H1 (cell line): ENCODE measurements at regions not wholly inside any gene's neighbourhood (a gene's known extent, or its start where the extent isn't known, plus 50 kb on each side); places are given as distances from the start of the nearest gene placed in this dataset.

ENCODE experiments used
- CTCF ChIA-PET: fragments of 300-600 bp; sonication (Branson Sonifier 250); formaldehyde crosslinking; loops from one replicate; lab custom pipeline; 2021; ENCODE audit not compliant: partially characterized antibody; lab: Charles Lee
- POLR2A ChIA-PET: fragments of 300-600 bp; sonication (Branson Sonifier 250); formaldehyde crosslinking; loops from one replicate; lab custom pipeline; 2021; ENCODE audit warnings: inconsistent platforms; ENCODE audit not compliant: partially characterized antibody; lab: Charles Lee
- DNase-seq, 2 experiments: peaks; one replicate each; pipeline versions ENCODE4 v3.0.0 to v3.0.0-alpha.2; 2010 to 2022; ENCODE audit warnings: low spot score in 2 of 2, low read depth in 1 of 2, mixed read lengths in 1 of 2
- FAIRE-seq: peaks from 2 replicates; lab custom pipeline; 2011; peaks lifted over from hg19 to GRCh38; lab: Jason Lieb, UNC
- H2AFZ ChIP-seq: 2 replicates; pipeline ENCODE4 v1.8.1; 2012; ENCODE audit warnings: low read length, inconsistent platforms
- H2AK5ac ChIP-seq: 2 replicates; pipeline ENCODE4 v1.6.1; 2013; ENCODE audit warnings: low read depth, low read length
- H2BK120ac ChIP-seq: replicated peaks from 2 replicates; pipeline ENCODE3; 2013; ENCODE audit warnings: low read depth, low read length, inconsistent platforms
- H2BK12ac ChIP-seq: 2 replicates; pipeline ENCODE4 v1.6.1; 2013; ENCODE audit warnings: low read depth, low read length
- H2BK15ac ChIP-seq: 2 replicates; pipeline ENCODE4 v1.6.1; 2013; ENCODE audit warnings: low read length
- H2BK20ac ChIP-seq: 2 replicates; pipeline ENCODE4 v1.6.1; 2013; ENCODE audit warnings: low read length
- H2BK5ac ChIP-seq: 2 replicates; pipeline ENCODE4 v1.6.1; 2013; ENCODE audit warnings: low read depth, low read length
- H3K14ac ChIP-seq: 2 replicates; pipeline ENCODE4 v1.6.1; 2013; ENCODE audit warnings: inconsistent platforms; ENCODE audit not compliant: insufficient read length
- H3K18ac ChIP-seq: 2 replicates; pipeline ENCODE4 v1.6.1; 2013; ENCODE audit warnings: low read length; ENCODE audit errors: extremely low read depth
- H3K23ac ChIP-seq: 2 replicates; pipeline ENCODE4 v1.6.1; 2013; ENCODE audit warnings: inconsistent platforms; ENCODE audit not compliant: insufficient read length
- H3K23me2 ChIP-seq: 2 replicates; pipeline ENCODE4 v1.6.1; 2013; ENCODE audit warnings: low read depth, low read length
- H3K27ac ChIP-seq: 2 replicates; pipeline ENCODE4 v1.6.1; 2011; ENCODE audit warnings: low read depth, low read length, inconsistent platforms
- H3K27me3 ChIP-seq, 4 experiments: replicated peaks in 1 of 4; 1 replicate in 1 of 4; 2 replicates in 3 of 4; pipeline versions ENCODE4 v1.6.1 to v1.8.1; 2011 to 2013; ENCODE audit warnings: low read length in 3 of 4, mild to moderate bottlenecking in 3 of 4, inconsistent platforms in 2 of 4, mixed read lengths in 2 of 4, moderate library complexity in 1 of 4; ENCODE audit not compliant: control insufficient read depth in 3 of 4, insufficient read depth in 3 of 4; ENCODE audit errors: extremely low read depth in 1 of 4
- H3K36me3 ChIP-seq, 4 experiments: 2 replicates each; pipeline versions ENCODE4 v1.6.1 to v1.8.1; 2011 to 2013; ENCODE audit warnings: mild to moderate bottlenecking in 4 of 4, low read length in 3 of 4, moderate library complexity in 2 of 4, control low read depth in 1 of 4, inconsistent platforms in 1 of 4; ENCODE audit not compliant: insufficient read depth in 4 of 4, control insufficient read depth in 2 of 4
- H3K4ac ChIP-seq: replicated peaks from 2 replicates; pipeline ENCODE3; 2013; ENCODE audit warnings: low read length, low read depth, mixed read lengths, inconsistent platforms; ENCODE audit not compliant: insufficient read length
- H3K4me1 ChIP-seq, 4 experiments: replicated peaks in 1 of 4; 1 replicate in 1 of 4; 2 replicates in 3 of 4; pipeline versions ENCODE4 v1.6.1 to v1.8.1; 2011 to 2013; ENCODE audit warnings: low read length in 3 of 4, inconsistent platforms in 2 of 4, mixed read lengths in 1 of 4; ENCODE audit not compliant: insufficient read depth in 4 of 4, control insufficient read depth in 3 of 4
- H3K4me2 ChIP-seq, 2 experiments: 2 replicates each; pipeline versions ENCODE4 v1.6.1 to v1.8.1; 2011 to 2013; ENCODE audit warnings: low read depth in 2 of 2, low read length in 2 of 2, control low read depth in 1 of 2, inconsistent platforms in 1 of 2, mild to moderate bottlenecking in 1 of 2; ENCODE audit not compliant: insufficient read depth in 1 of 2
- H3K4me3 ChIP-seq, 4 experiments: fragments of 200-600, 300-600 bp in 1 of 4; sonication (generic), shearing (Covaris generic), sonication (Bioruptor Twin) in 1 of 4; 2 replicates each; pipeline versions ENCODE4 v1.5.1 to v1.8.1; 2011 to 2016; ENCODE audit warnings: low read length in 4 of 4, low read depth in 3 of 4, control low read depth in 2 of 4, inconsistent platforms in 2 of 4, mild to moderate bottlenecking in 2 of 4, mixed read lengths in 1 of 4, moderate library complexity in 1 of 4; ENCODE audit not compliant: insufficient read depth in 2 of 4; ENCODE audit errors: extremely low read depth in 1 of 4
- H3K56ac ChIP-seq: replicated peaks from 2 replicates; pipeline ENCODE3; 2013; ENCODE audit warnings: low read depth, mild to moderate bottlenecking, mixed read lengths, low read length, inconsistent platforms; ENCODE audit not compliant: insufficient read length
- H3K79me1 ChIP-seq: 2 replicates; pipeline ENCODE4 v1.6.1; 2013; ENCODE audit warnings: low read depth, low read length, control low read depth
- H3K79me2 ChIP-seq, 2 experiments: 2 replicates each; pipeline versions ENCODE4 v1.6.1 to v1.8.1; 2012 to 2013; ENCODE audit warnings: low read length in 2 of 2, mild to moderate bottlenecking in 2 of 2, inconsistent platforms in 1 of 2; ENCODE audit not compliant: insufficient read depth in 2 of 2, control insufficient read depth in 1 of 2
- H3K9ac ChIP-seq, 4 experiments: replicated peaks in 1 of 4; 1 replicate in 1 of 4; 2 replicates in 3 of 4; pipeline versions ENCODE4 v1.6.1 to v1.8.1; 2011 to 2013; ENCODE audit warnings: low read depth in 3 of 4, low read length in 3 of 4, control low read depth in 2 of 4, mild to moderate bottlenecking in 2 of 4, moderate library complexity in 2 of 4, inconsistent platforms in 1 of 4; ENCODE audit errors: extremely low read depth in 1 of 4
- H3K9me3 ChIP-seq, 2 experiments: 2 replicates each; pipeline versions ENCODE4 v1.6.1 to v1.8.1; 2012 to 2013; ENCODE audit warnings: mild to moderate bottlenecking in 2 of 2, moderate library complexity in 2 of 2, control low read depth in 1 of 2, inconsistent platforms in 1 of 2, low read depth in 1 of 2, low read length in 1 of 2, mixed read lengths in 1 of 2; ENCODE audit not compliant: insufficient read depth in 2 of 2
- H4K20me1 ChIP-seq, 2 experiments: replicated peaks in 1 of 2; 2 replicates each; pipeline versions ENCODE3 to v1.8.1; 2011 to 2013; ENCODE audit warnings: inconsistent platforms in 2 of 2, low read length in 2 of 2, mild to moderate bottlenecking in 1 of 2; ENCODE audit not compliant: insufficient read depth in 2 of 2, control insufficient read depth in 1 of 2
- H4K5ac ChIP-seq: 2 replicates; pipeline ENCODE4 v1.6.1; 2013; ENCODE audit warnings: low read length, low read depth, mixed read lengths, inconsistent platforms; ENCODE audit not compliant: insufficient read length
- H4K8ac ChIP-seq: 2 replicates; pipeline ENCODE4 v1.8.0; 2013; ENCODE audit warnings: mild to moderate bottlenecking, moderate library complexity, low read length, inconsistent platforms; ENCODE audit not compliant: insufficient read depth; ENCODE audit errors: extremely low read depth
- H4K91ac ChIP-seq: replicated peaks from 2 replicates; pipeline ENCODE3; 2013; ENCODE audit warnings: low read length, mixed read lengths, inconsistent platforms; ENCODE audit not compliant: insufficient read length
- BACH1 ChIP-seq: IDR thresholded peaks from 2 replicates; pipeline ENCODE4 v1.6.1; 2012; ENCODE audit warnings: low read length, improper control_type of control experiment
- CHD2 ChIP-seq: IDR thresholded peaks from 2 replicates; pipeline ENCODE4 v1.6.1; 2012; ENCODE audit warnings: low read length, improper control_type of control experiment
- CTBP2 ChIP-seq: IDR thresholded peaks from 2 replicates; pipeline ENCODE4 v1.7.0; 2011; ENCODE audit warnings: borderline replicate concordance, mild to moderate bottlenecking, moderate library complexity, mixed read lengths, low read length; ENCODE audit not compliant: insufficient read depth, insufficient read length
- CTCF ChIP-seq, 3 experiments: IDR thresholded peaks; 1 replicate in 2 of 3; 2 replicates in 1 of 3; pipeline versions ENCODE4 v1.5.1 to v1.6.1; 2011; ENCODE audit warnings: low read length in 3 of 3, mild to moderate bottlenecking in 3 of 3, inconsistent platforms in 2 of 3, low read depth in 1 of 3, moderate library complexity in 1 of 3; ENCODE audit not compliant: insufficient read depth in 1 of 3; ENCODE audit errors: control extremely low read depth in 1 of 3
- JUN ChIP-seq: IDR thresholded peaks from 2 replicates; pipeline ENCODE4 v1.6.1; 2011; ENCODE audit warnings: low read depth, mild to moderate bottlenecking, improper control_type of control experiment, low read length
- MAFK ChIP-seq: IDR thresholded peaks from 2 replicates; pipeline ENCODE4 v1.6.1; 2012; ENCODE audit warnings: low read depth, mild to moderate bottlenecking, improper control_type of control experiment, low read length
- POLR2A ChIP-seq, 2 experiments: IDR thresholded peaks; 1 replicate in 1 of 2; 2 replicates in 1 of 2; pipeline ENCODE4 v1.6.1; 2011; ENCODE audit warnings: low read depth in 2 of 2, low read length in 2 of 2, mild to moderate bottlenecking in 2 of 2; ENCODE audit errors: control extremely low read depth in 1 of 2
- RXRA ChIP-seq: IDR thresholded peaks from 2 replicates; pipeline ENCODE4 v1.6.1; 2011; ENCODE audit warnings: low read depth, mild to moderate bottlenecking, low read length, moderate library complexity; ENCODE audit not compliant: insufficient read depth
- SAP30 ChIP-seq: fragments of 300-600 bp; sonication (generic); IDR thresholded peaks from 2 replicates; pipeline ENCODE4 v1.7.1; 2012; ENCODE audit warnings: low read length, moderate library complexity, mild to moderate bottlenecking, inconsistent platforms; ENCODE audit not compliant: insufficient read depth, insufficient replicate concordance
- SP4 ChIP-seq: IDR thresholded peaks from 2 replicates; pipeline ENCODE4 v1.6.1; 2012; ENCODE audit warnings: low read length, inconsistent platforms
- SRF ChIP-seq: IDR thresholded peaks from 2 replicates; pipeline ENCODE4 v1.6.1; 2011; ENCODE audit warnings: mild to moderate bottlenecking, low read depth, low read length, moderate library complexity
- TAF1 ChIP-seq: IDR thresholded peaks from 2 replicates; pipeline ENCODE4 v1.6.1; 2011; ENCODE audit warnings: mild to moderate bottlenecking, low read depth, low read length
- TAF7 ChIP-seq: optimal IDR thresholded peaks from 2 replicates; pipeline ENCODE3; 2011; ENCODE audit warnings: low read depth, mild to moderate bottlenecking, inconsistent platforms, low read length, moderate library complexity, borderline replicate concordance
- TBP ChIP-seq: IDR thresholded peaks from 2 replicates; pipeline ENCODE4 v1.6.1; 2011; ENCODE audit warnings: low read depth, low read length, improper control_type of control experiment

GRCh38 chr6:14287707-14288106, 170.1 kb downstream of the CD83 start:
- Histone ChIP-seq H2BK5ac (no peak overlapping the region), H4K91ac (no peak overlapping the region), H3K27ac (no peak overlapping the region), H3K4me3 (no peak overlapping the region), H2BK15ac (no peak overlapping the region), H2BK120ac (no peak overlapping the region), H4K20me1 (no peaks in the 10 kb centered on the region), H3K36me3 (peaks cover 0 to 19% (median 0%) of the 10 kb centered on the region in 4 experiments; a peak in 1 of 8 replicates), H2AFZ (no peak overlapping the region), H2BK20ac (no peak overlapping the region), H3K79me2 (no peaks in the 10 kb centered on the region), H3K14ac (no peak overlapping the region), H3K4ac (no peak overlapping the region), H3K18ac (no peak overlapping the region), H3K4me2 (no peak overlapping the region), H4K5ac (no peak overlapping the region), H3K23me2 (peaks cover 2% of the 10 kb centered on the region; the same call in 1 of the 2 replicates), H3K79me1 (no peaks in the 10 kb centered on the region), H3K23ac (no peak overlapping the region), H4K8ac (no peak overlapping the region), H3K9me3 (no peaks in the 10 kb centered on the region), H3K27me3 (no peaks in the 10 kb centered on the region; a peak in 1 of 7 replicates), H3K56ac (no peak overlapping the region), H2BK12ac (no peak overlapping the region), H3K9ac (no peak overlapping the region), H3K4me1 (peaks cover 3 to 10% (median 9%) of the 10 kb centered on the region in 4 experiments; a peak in 6 of 7 replicates), H2AK5ac (no peak overlapping the region)
- CTCF ChIA-PET, result interaction anchor here (1.2 to 2.0 kb wide), 3 partner anchors 9 to 29 kb away, joined by 4 read pairs; no protein-coding TSS in a partner anchor
- POLR2A ChIA-PET, result interaction anchor here (1.5 to 1.8 kb wide), 2 partner anchors 13 to 17 kb away, joined by 4 to 5 read pairs; no protein-coding TSS in a partner anchor
- FAIRE-seq (no peak), DNase-seq (no peak)
- TF ChIP-seq BACH1 (no peak), POLR2A (IDR thresholded peaks at IDR 0.05; ENCODE audit: control extremely low read depth in 1 of 2, low read depth in 2 of 2, low read length in 2 of 2) (no peak), TBP (no peak), SRF (no peak), RXRA (no peak), CHD2 (no peak), TAF1 (no peak), MAFK (no peak), CTBP2 (no peak), JUN (no peak), CTCF (IDR thresholded peaks at IDR 0.05; ENCODE audit: control extremely low read depth in 1 of 3, insufficient read depth in 1 of 3, low read depth in 1 of 3, low read length in 3 of 3) (no peak), SP4 (no peak), TAF7 (no peak), SAP30 (no peak)
